Heart left ventricle (tissue), 13 donors: ENCODE measurements at regions not wholly inside any gene's neighbourhood (a gene's known extent, or its start where the extent isn't known, plus 50 kb on each side); places are given as distances from the start of the nearest gene placed in this dataset.

Experiments used
- POLR2A ChIP-seq, 2 donors: fragments of 450-650 bp; IDR thresholded peaks; one replicate each; pipeline ENCODE4 v1.6.1; 2017; ENCODE audit warnings: antibody characterized with exemption in 2 of 2, mild to moderate bottlenecking in 2 of 2, moderate library complexity in 2 of 2
- TF ChIP-seq, protein P1 (sequence below), 12 donors: fragments of 200-600 bp; sonication (generic) in 4 of 12; IDR thresholded peaks; one replicate each; pipeline versions ENCODE4 v1.5.0 to v1.8.0; 2018 to 2022; ENCODE audit warnings: antibody characterized with exemption in 12 of 12, mild to moderate bottlenecking in 5 of 12
- donor health status: ischemic (EF 13 %, LVEDD 7.1; RV severe dilation, severe dysfunction).
- donor health status: DM: no; HTN: yes; CAD: no.
- donor health status: DM: no; HTN: no; CAD: no.
- donor health status: ischemic (EF 25% LVEDD 6.9; RV normal size, moderate dysfunction).
- donor health status: ischemic (EF 25% LVEDD 5.7; RV mildly dilated, moderate dysfunction).
- donor health status: ischemic (EF 35%, LVEDD 5.7; RV mildly dilated, moderate dysfunction).
- donor health status: nonischemic (EF 11% LVEDD 7.7; RV severe dilation, severe dysfunction).
- donor health status: DM: yes; HTN: yes; CAD: no.
- donor health status: PGD.
- donor health status: ischemic (EF 29% LVEDD 5.4; RV normal size, mild dysfunction).
- donor health status: nonischemic (EF 23%, LVEDD 6.1; RV moderate dilation, normal function).

DNA sequence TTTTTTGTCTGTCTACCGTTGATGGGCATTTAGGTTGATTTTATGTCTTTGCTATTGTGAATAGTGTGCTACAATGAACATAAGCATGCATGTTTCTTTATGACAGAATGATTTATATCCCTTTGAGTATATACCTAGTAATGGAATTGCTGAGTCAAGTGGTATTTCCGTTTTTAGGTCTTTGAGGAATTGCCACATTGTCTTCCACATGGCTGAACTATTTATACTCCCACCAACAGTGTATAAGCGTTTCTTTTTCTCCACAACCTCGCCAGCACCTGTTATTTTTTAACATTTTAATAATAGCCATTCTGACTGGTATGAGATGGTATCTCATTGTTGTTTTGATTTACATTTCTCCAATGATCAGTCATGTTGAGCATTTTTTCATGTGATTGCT lies 89.6 kb upstream of the GALNT15 start:
- TF ChIP-seq, protein P1, sequence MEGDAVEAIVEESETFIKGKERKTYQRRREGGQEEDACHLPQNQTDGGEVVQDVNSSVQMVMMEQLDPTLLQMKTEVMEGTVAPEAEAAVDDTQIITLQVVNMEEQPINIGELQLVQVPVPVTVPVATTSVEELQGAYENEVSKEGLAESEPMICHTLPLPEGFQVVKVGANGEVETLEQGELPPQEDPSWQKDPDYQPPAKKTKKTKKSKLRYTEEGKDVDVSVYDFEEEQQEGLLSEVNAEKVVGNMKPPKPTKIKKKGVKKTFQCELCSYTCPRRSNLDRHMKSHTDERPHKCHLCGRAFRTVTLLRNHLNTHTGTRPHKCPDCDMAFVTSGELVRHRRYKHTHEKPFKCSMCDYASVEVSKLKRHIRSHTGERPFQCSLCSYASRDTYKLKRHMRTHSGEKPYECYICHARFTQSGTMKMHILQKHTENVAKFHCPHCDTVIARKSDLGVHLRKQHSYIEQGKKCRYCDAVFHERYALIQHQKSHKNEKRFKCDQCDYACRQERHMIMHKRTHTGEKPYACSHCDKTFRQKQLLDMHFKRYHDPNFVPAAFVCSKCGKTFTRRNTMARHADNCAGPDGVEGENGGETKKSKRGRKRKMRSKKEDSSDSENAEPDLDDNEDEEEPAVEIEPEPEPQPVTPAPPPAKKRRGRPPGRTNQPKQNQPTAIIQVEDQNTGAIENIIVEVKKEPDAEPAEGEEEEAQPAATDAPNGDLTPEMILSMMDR (IDR thresholded peaks at IDR 0.05) = no peak
- no peak for TF ChIP-seq POLR2A (IDR thresholded peaks at IDR 0.05)
